Activated CD8-positive, alpha-beta memory T cell treated with anti-CD3 and anti-CD28 coated beads for 24 hours (primary cell): ENCODE measurements at regions not wholly inside any gene's neighbourhood (a gene's known extent, or its start where the extent isn't known, plus 50 kb on each side); places are given as distances from the start of the nearest gene placed in this dataset.
"Not testable (repeated sequence)": the region's sequence is repeated elsewhere in the genome, so short reads cannot be mapped to it uniquely, and the experiment has no call there.

Source experiments
- DNase-seq: peaks from one replicate; pipeline ENCODE4 v3.0.0-alpha.2; 2020

DNA sequence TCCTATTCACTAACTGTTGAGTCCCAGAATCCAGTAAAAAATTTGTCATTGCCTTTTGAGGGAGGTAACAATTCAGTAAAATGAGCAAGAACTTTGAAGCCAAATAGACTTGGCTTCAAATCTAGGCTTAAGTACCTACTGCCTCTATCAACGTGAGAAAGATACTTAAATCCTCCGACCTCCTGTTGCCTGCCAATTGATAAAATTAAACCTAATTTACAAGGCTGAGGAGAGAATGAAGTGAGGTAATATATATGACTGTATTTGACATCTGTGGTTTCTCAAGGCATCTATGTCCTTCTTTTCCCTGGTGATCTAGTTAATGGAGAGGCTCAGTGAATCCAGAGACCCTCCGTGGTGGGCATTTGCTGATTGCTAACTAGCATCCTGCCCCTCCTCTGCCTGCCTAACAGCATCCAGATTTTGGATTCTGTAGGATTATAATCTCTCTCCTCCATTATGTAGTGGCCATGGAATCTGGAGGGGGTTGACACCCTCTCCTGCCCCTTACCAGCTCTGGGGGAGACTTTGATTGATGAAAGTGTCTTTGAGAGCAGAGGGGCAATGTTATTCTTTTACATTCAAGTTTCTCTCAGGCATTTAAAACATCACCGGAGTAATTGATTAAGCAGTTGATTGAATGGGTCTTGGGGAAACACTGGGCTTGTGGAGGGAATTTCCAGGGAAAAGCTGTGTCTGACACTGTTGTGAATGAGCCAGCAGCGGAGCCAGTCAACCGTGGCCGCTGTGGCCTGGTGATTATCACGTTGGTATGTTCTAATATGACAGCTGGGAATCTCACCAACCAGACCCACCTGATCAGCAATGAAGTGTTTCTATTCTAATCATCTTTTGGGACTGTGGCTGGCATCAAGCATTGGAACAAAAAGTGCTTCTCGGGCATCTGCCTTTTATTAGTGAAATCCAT lies 140.7 kb upstream of the FAM78B start:
- DNase-seq: no peak

DNA sequence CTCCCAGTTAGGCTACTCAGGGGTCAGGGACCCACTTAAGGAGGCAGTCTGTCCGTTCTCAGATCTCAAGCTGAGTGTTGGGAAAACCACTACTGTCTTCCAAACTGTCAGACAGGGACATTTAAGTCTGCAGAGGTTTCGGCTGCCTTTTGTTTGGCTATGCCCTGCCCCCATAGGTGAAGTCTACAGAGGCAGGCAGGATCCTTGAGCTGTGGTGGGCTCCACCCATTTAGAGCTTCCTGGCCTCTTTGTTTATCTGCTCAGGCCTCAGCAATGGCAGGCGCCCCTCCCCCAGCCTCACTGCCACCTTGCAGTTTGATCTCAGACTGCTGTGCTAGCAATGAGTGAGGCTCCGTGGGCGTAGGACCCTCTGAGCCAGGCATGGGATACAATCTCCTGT lies 149.5 kb upstream of the FAM78B start:
- not testable (repeated sequence) for DNase-seq

DNA sequence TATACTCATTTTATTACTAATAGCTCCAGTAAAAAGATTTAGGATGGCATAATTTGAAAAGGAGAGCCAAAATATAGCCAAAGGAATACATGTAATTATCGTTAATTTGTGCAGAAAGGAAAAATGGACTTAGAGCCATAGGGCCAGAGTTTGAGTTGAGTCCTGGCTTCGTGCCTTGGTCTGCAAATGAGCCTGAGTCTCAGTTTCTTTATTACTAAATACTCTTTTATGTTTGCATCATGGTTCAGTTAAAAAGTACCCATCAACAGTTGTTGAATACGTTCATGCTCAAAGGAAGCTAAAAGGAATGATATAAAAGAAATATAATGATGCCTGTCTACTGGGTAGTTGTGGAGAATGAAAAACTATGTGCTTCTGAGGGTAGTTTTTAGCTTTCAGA lies 155.7 kb upstream of the FAM78B start:
- DNase-seq: no peak

DNA sequence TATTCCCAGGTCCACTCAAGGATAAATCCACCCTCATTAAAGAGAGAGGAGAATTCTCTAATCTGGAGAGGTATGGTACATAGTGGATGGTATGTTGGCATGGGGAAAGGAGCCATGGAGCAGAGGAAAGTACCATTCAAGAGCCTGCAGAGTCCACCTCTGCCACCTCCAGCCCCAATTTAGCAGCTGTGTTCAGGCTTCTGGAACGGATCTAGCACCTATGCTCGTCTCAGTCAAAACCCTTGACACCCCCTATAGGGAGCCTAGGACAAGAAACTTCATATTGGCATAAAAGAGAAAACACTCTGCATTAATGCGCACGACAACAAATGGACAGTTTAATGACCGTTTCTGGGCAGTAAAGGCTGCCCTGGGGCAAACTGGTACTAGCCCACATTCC lies 161.1 kb upstream of the FAM78B start:
- no peak for DNase-seq

DNA sequence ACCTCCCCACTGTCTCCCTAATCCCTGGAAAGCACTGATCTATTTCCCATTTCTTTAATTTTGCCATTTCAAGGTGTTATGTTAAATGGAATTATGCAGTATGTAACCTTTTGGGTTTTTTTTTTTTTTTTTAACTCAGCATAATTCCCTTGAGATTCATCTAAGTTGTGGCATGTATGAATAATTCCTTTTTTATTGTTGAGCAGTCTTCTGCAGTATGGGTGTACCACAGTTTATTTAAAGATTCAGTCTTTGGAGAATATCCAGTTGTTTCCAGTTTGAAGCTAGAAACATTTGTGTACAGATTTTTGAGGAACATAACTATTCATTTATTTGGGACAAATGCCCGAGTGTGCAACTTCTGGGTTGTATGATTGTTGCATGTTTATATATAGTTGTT lies 162.2 kb upstream of the FAM78B start:
- no peak for DNase-seq

DNA sequence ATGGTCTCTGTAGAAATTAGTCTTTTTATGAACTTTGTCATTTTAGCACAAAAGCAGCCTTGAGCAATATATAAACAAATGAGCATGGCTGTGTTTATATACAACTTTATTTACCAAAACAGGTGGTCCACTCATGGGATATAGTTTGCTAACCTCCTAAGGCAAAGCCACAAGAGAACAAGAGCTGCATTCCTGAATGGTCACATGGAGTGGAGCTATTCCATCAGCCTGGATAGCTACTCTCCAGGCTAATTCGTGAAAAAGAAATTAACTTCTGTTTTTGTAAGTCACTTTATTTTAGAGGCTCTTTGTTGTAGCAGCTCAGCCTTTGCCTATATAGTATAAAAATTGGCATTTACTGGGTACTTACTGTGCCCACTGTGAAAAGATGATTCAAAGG lies 163.3 kb upstream of the FAM78B start:
- no peak for DNase-seq

DNA sequence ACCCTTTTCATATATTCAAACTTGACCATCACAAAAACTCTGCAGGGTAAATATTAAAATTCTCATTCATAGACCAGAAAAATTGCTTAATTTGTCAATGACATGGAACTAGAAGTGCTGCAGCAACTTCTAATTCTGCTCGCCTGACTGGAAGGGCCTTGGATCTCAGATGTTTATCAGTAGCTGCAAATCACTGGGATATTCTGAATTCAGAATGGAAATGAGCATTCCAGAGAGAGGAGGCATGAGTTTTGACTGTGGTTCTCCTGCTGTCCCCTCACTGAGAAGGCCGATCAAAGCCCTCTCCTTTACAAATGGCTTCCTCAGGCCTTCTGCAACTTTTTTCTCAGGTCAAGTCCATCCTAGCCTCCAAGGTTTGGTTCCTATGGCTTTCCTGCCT lies 171.3 kb upstream of the FAM78B start:
- DNase-seq: no peak

DNA sequence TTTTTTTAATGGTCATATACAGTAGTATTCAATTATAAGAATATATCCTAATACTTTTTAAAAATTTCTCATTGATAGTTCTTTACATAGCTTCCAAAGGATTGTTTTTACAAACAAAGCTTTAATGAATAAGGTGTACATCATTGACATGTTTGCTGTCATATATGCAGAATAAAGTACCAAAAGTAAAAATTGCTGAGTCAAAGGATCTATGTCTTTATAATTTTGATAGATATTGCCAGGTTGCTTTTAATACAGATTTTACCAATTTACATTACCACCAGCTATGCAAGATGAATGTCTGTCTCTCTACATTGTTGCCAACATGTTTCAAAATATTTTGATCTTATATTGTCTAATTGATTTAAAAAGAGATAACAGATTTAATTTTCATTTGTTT lies 173.9 kb upstream of the FAM78B start:
- no peak for DNase-seq

DNA sequence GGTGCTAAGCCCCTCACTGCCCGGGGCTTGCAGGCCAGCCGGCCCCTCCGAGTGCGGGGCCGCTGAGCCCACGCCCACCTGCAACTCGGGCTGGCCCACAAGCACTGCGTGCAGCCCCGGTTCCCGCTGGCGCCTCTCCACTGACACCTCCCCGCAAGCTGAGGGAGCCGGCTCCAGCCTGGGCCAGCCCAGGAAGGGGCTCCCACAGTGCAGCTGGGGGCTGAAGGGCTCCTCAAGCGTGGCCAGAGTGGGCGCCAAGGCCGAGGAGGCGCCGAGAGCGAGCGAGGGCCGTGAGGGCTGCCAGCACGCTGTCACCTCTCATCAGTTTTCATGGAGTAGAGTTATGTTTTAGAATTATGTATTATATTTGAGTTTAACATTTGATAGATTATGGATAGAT lies 176.5 kb upstream of the FAM78B start:
- DNase-seq: no peak

DNA sequence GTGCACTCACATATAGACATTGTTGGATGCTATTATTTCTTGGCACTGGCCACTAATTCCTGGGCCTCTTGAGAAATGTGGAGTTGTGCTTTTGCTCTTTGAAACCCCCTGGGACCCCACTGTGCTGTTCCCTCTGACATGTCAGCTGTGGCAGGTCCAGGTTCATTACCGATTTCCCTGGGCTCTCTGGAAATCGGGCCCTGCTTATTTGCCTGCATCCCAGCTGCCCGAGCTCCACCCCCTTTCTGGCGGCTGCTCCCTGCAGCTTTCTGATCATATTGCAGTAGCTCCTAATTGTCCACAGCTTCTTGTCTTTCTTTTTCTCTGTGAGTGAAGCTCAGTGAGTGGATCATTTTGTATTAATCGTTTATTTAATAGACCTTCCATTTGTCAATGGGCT lies 183.7 kb upstream of the FAM78B start:
- DNase-seq: no peak

DNA sequence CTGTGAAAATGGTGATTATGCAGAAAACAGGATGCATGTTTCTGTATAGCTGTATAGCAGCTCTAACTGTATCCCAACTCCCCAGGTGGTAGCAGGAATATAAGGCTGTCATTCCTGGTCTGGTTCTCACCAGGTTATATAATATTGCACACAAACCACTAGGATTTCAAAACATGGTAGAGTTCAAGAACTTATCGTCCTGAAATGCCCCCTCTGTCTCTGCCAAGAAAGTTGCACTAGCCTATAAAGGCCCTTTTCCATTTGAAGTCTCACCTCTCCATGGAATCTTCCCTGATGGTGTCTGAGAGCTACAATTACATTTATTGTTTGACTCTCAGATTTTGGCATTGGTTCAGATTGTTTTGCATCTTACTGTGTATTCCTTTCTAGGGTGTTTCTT lies 184.9 kb upstream of the FAM78B start:
- no peak for DNase-seq

DNA sequence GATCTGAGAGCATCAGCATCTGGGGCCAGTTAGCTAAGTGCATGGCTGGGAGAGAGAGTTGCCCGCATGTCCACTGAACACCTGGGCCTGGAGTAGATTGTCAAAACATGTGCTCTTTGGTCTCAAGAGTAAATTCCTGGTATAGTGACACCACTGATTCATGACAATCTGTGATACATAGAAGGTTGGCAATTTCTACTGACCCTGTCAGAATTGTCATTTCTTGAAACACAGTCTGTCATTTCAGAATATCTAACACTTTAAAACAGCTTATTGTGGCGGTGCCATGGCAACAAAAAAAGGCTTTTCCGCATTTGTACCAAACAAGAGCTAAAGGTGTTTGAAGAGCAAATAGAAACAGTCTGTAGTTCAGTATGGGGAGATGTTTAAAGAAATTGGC lies 186.4 kb upstream of the FAM78B start:
- no peak for DNase-seq

DNA sequence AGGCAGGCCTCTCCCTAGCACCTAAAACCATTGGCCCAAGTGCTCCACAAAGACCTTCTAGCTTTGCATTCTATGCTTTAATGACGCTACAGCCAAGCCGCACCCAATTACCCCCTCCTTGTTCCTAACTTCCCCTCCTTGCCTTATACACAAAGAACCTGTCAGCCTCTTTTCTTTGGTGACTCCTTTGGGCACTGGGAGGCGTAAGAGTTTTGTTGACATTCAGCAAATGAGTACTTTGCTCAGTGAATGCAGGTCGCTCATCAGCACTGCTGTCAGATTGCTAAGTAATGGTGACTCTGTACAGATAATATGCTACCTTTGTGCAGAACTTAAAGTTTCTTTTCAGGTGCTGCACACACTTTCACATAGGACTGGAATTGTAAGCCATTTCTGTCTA lies 187.6 kb upstream of the FAM78B start:
- no peak for DNase-seq

DNA sequence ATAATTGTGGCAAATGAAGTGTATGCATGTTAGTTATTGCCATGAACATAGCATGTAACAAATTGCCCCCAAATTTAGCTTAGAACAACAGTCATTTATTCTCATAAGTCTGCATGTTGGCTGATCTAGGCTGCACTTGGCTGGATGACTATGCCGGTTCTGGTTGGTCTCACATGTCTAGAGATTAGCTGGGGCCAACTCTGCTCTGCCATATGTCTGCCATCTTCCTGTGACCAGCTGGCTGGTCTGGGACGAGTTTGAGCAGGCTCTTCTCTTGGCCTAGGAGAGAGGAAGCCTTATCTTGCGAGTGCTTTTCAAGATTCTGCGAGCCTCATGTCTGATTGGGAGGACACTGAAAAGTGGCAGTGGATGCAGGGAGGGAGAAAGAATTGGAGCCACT lies 198.3 kb upstream of the FAM78B start:
- DNase-seq: no peak

DNA sequence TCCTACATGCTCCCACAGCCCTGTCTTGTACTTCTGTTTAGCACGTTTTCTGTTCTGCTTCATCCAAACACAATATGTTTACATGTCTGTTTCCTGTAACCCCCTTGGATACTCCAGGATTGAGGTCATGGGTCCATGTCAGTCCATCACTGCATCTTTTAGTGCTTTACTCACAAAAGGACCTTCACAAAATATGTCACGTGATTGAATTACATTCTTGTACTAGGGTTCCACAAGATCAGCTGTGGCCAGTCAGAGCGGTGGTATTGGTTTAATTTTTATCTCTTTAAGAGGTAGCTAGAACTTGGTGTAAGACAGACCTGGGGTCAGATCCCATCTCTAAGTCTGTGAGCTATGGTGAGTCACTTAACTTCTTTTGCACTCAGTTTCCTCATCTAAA lies 201.2 kb upstream of the FAM78B start:
- DNase-seq: no peak

DNA sequence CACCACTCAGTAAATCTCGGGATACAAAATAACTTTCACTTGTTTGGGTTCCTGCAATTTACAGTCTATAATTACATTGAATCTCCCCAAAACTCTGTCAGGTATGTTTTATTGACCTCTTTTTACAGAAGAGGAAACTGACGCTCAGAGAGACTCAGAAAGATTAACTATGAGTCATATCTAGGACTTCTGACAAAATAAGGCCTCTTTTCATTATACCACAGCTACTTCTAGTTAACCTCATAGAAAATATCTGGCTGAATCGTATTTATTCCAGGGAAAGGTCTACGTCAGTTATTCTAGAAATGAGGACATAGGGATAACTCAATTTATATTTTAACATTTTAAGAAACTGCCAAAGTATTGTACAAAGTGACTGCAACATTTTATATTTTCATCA lies 211.1 kb upstream of the FAM78B start:
- DNase-seq: no peak

DNA sequence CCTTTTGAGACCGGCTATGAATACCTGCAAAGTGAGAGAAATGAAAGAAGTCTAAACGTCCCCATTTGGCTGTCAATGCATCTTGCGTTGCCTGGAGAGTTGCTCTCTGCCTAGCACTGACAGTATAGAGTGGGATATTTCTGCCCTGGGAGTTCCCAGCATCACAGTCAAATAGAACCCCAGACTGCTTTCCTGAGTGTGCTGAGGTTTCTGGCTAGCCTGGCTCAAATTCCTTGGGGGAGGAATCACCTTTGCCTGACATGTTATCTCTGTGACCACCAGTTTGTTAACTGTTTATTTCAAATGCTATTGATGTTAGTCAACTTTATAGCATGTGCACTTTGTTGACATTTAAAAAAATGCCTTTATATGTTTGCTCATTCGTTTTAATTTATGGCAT lies 212.0 kb upstream of the FAM78B start:
- no peak for DNase-seq

DNA sequence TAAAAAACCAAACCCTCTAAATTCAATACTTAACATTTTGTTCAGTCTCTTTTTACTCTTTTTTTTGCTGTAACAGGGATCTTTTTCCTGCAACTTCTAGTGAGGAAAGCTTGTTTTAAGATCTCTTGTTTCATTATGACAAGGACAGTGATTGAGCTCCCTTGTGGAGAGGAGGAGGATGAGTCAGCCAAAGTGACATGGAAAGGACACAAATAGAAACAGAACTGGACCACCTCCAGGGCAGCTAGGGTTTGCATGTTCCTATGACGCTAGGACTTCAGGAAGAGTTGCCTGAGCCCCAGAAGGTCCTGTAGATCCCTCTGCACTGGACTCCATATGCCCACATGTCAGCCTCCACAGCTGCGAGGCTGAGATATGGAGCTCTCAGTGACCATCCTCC lies 212.6 kb upstream of the FAM78B start:
- DNase-seq: no peak

DNA sequence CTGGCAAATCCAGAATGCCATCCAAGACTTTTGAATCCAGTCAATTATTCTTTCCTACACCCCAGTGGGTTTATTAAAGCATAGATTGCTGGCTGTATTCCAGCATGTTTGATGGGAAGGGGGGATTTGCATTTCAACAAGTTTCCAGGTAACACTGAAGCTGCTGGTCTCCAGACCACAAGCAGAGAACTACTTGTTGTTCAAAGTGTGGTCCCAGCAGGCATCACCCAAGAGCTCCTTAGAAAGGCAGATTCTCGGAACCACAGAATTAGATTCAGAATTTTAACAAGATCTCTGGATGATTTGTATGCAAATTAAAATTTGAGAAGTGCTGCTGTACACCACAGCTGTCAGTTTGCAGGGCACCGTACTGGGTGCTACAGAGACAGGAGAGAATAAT lies 216.3 kb upstream of the FAM78B start:
- no peak for DNase-seq

DNA sequence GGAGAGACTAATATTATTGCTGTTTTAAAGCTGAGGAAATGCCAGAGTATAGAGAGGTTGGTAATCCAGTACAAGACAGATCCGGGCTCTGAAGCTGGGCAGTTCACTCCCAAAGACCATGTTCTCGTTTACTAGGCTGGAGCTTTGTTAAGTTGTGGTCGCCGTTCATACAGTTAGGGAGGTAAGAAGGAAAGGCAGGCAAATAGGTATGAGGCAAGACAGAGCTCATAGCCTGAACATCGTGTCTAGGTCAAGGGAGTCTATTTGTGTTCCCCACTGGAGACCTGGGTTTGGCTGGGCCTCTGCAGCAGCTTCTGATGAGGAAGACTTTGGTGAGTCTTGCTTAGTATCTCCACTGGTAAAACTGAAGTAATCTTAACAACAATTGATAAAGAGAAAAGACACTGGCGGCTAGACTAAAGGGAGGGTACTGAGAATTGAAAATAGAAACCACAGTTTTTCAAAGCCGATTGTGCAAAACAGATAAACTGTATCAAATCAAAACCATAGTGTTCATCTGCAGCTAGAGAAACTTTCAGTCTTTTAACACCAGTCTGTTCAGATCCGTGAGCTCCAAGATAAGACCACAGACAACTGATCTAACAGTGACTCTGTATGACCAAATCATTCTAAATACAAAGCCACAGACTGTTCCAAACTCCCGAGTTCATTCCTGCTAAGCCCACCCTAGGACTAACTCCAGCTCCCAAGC lies 217.0 kb upstream of the FAM78B start:
- no peak for DNase-seq

DNA sequence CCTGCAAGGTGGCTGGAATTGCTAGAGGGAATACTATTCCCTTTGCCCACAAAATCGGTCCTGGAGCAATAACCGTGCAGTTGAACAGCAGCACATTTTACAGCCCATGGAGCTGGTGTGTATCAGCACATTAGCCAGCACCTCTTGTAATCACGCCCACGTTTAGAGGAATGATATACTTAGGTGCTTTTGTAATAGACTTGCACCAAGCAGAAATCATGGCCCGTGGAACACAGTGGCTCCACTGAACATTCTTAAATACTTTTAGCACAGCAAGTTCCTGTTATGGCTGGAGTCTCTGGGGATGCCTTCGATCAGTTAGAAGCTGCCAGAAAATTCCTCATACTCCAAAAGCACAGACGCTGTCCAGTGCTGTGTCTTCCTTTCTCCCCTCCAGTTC lies 218.1 kb upstream of the FAM78B start:
- DNase-seq: no peak

DNA sequence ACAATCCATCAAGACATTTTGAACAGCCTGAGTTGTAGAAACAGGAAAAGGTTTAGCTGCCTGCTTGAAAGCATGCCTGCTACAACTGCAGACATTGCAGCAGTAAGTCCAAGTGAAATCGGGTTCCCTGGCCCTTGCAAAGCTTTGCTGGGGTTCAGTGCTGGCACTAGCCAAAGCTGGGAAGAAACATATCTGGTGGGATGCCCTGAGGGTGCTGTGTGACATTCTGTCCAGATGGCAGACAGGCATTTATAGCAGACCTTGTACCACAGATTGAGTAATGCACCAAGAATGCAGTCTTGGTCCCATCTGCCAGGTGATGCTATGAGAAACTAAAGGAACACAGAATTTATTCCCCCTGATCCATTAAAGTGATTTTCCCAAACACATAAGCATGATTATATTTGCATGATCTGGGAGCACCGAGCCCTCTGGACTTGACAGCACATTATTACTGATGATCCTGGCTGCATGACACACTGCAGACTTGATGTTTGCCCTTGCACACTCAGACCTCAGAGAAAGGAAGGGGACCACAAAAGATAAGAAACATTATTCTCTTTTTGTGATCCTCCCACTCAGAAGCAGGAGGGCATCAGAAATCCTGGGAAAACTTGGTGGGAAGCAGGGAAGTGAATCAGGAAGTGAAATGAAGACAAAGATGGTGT lies 223.7 kb upstream of the FAM78B start:
- DNase-seq: no peak

DNA sequence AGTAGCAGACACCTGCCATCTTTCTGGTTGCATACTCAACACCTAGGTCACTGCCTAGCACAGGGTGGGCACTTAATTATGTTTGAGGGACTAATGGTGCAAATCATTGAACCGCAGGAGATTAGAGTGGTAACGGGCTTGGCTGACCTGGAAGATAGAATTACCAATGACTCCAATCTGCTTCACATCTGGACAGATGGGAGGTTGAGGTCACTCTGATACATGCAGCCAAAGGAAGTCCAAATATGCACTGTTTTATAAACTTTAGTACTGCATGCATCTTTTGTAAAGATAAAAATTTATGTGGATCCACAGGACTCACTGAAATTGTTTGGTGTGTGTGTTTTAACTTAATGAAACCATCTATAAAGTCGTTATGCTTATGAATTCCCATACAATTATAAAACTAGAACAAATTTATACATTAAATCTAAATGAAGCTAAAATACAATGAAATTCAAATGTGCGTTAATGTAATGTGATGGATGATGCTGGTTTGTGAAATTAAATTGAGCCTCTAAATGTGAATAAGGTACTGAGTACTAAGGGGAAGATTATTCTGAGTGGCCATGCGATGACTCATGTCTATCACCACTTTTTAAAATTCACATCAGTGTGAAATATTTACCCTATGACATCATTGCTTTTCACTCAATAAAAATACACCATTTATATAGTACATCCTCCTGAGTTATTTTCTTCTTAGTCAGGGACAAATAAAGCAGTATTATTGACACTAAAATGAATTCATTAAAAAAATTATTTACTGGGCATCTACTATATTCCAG lies 224.7 kb upstream of the FAM78B start:
- no peak for DNase-seq
